Common myeloid progenitor, CD34-positive (primary cell): ENCODE measurements at regions not wholly inside any gene's neighbourhood (a gene's known extent, or its start where the extent isn't known, plus 50 kb on each side); places are given as distances from the start of the nearest gene placed in this dataset.

Experiments
- CTCF ChIA-PET: fragments of 350-600 bp; sonication (Branson Sonifier 250); formaldehyde crosslinking; loops from one replicate; lab custom pipeline; 2021; ENCODE audit warnings: antibody characterized with exemption; lab: Charles Lee
- POLR2A ChIA-PET: fragments of 350-600 bp; sonication (Branson Sonifier 250); formaldehyde crosslinking; loops from one replicate; lab custom pipeline; 2021; ENCODE audit warnings: antibody characterized with exemption; lab: Charles Lee
- DNase-seq, 3 donors: peaks; one replicate each; pipeline versions ENCODE4 v3.0.0 to v3.0.0-alpha.2; 2013
- H3K27ac ChIP-seq, 2 experiments: 1 replicate in 1 of 2; 2 replicates in 1 of 2; pipeline ENCODE4 v1.7.0; 2013; ENCODE audit warnings: inconsistent platforms in 2 of 2, low read length in 2 of 2, mild to moderate bottlenecking in 2 of 2, low read depth in 1 of 2, moderate library complexity in 1 of 2; ENCODE audit not compliant: severe bottlenecking in 2 of 2, insufficient read depth in 1 of 2, poor library complexity in 1 of 2
- H3K27me3 ChIP-seq, 5 experiments: replicated peaks in 2 of 5; 1 replicate in 3 of 5; 2 replicates in 2 of 5; pipeline versions ENCODE4 v1.6.1 to v1.7.0; 2013; ENCODE audit warnings: low read length in 4 of 5, mild to moderate bottlenecking in 2 of 5, moderate library complexity in 2 of 5, inconsistent platforms in 1 of 5; ENCODE audit not compliant: insufficient read depth in 5 of 5, control insufficient read depth in 4 of 5
- H3K36me3 ChIP-seq, 4 experiments: 1 replicate in 2 of 4; 2 replicates in 2 of 4; pipeline versions ENCODE4 v1.6.1 to v1.7.0; 2013; ENCODE audit warnings: low read length in 3 of 4, control low read depth in 1 of 4, mild to moderate bottlenecking in 1 of 4; ENCODE audit not compliant: control insufficient read depth in 4 of 4, insufficient read depth in 4 of 4
- H3K4me1 ChIP-seq, 4 experiments: 1 replicate in 3 of 4; 2 replicates in 1 of 4; pipeline versions ENCODE4 v1.6.1 to v1.7.1; 2013; ENCODE audit warnings: low read length in 3 of 4, mild to moderate bottlenecking in 3 of 4, control low read depth in 1 of 4, inconsistent platforms in 1 of 4, moderate library complexity in 1 of 4; ENCODE audit not compliant: control insufficient read depth in 4 of 4, insufficient read depth in 4 of 4; ENCODE audit errors: control extremely low read depth in 1 of 4
- H3K4me3 ChIP-seq, 7 experiments: 1 replicate in 4 of 7; 2 replicates in 3 of 7; pipeline versions ENCODE4 v1.5.1 to v1.7.0; 2013; ENCODE audit warnings: mild to moderate bottlenecking in 7 of 7, low read length in 6 of 7, moderate library complexity in 6 of 7, inconsistent platforms in 2 of 7, low read depth in 2 of 7, control low read depth in 1 of 7; ENCODE audit not compliant: insufficient read depth in 4 of 7, control insufficient read depth in 1 of 7; ENCODE audit errors: extremely low read depth in 1 of 7
- H3K9me3 ChIP-seq, 5 experiments: 1 replicate in 4 of 5; 2 replicates in 1 of 5; pipeline versions ENCODE4 v1.6.1 to v1.7.1; 2013; ENCODE audit warnings: low read length in 4 of 5, mild to moderate bottlenecking in 2 of 5, inconsistent platforms in 1 of 5, low read depth in 1 of 5, moderate library complexity in 1 of 5; ENCODE audit not compliant: control insufficient read depth in 4 of 5, insufficient read depth in 2 of 5; ENCODE audit errors: control extremely low read depth in 1 of 5
- WGBS: methylation state at CpG from one replicate; pipeline ENCODE4 v1.1.5; 2013; ENCODE audit not compliant: insufficient coverage; 5-methylcytosine and 5-hydroxymethylcytosine counted together

DNA sequence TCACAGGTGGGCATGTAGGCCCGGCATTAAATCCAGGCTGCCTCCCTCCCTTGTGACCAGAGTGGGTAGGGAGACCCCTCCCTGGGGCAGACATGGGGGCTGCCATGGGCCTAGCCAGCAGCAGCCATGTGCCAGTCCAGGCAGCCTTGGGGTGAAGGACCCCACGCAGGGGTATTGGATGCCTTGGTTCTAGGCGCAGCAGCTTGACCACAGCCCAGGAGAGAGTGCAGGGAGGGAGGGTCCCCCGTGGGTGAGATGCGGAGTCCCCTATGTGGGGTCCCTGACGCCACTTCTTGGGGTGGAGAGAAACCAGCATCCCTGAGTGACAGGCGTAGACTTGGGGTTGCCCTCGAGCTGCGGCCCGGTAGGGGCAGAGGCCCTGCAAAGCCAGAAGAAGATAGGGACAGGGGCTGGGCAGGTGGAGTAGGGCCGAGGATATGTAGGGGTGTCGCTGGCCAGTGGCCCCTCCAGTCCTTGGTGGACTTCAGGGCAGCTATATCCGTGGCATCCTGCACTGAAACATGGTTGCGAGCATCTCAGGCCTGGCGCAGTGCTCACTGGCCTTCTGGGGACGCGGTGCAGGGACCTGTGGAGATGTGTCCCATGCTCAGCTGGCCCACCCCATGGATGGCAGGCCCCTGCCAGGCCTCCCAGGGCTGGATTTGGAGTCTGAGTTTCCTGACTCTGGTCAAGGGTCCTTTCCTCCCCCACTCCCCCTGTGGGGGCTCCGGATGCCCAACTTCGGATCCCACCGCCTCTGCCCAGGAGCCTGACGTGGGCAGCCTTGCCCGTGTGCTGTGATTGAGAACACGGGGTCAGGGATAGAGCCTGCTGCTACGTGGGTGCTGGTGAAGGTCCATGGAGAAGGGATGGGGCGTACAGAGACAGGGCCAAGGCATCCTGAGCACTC, 1179.8 kb downstream of the BRD1 start:
- Histone ChIP-seq H3K36me3 (no peaks in the 10 kb centered on the region), H3K9me3 (no peaks in the 10 kb centered on the region), H3K4me1 (peaks cover 0 to 10% (median 5%) of the 10 kb centered on the region in 4 experiments), H3K27me3 (no peaks in the 10 kb centered on the region), H3K27ac (no peak overlapping the region), H3K4me3 (no peak overlapping the region)
- 92% methylated on average over 14 of the region's 25 CpGs for WGBS
- POLR2A ChIA-PET: no interaction called here
- CTCF ChIA-PET: no interaction called here
- no peak for DNase-seq

DNA sequence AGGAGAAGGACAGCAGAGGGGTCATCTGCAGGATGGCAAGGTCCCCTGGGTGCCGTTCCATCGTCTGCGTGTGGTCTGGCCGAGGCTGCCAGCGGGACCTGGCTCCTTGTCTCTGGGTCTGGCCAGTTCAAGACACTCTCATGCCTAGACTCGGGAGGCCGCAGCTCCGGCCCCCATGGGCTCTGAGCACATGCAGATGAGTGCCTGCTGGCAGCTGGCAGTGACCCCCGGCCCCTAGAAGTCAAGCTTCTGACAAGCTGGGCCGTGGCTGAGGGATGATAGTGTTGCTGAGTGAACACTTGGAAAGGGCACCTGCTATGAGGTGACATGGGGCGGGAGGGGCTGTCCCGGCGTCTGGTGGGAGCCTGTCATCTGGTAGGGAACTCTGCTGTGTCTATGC, 1180.6 kb downstream of the BRD1 start:
- Histone ChIP-seq H3K4me3 (no peak overlapping the region), H3K36me3 (no peaks in the 10 kb centered on the region), H3K9me3 (no peaks in the 10 kb centered on the region), H3K27ac (no peak overlapping the region), H3K27me3 (no peaks in the 10 kb centered on the region), H3K4me1 (peaks cover 0 to 10% (median 5%) of the 10 kb centered on the region in 4 experiments)
- 94% methylated on average over 12 of the region's 13 CpGs for WGBS
- POLR2A ChIA-PET: no interaction called here
- DNase-seq: no peak
- CTCF ChIA-PET: no interaction called here

GRCh38 chr22:48646216-48646925, 1181.3 kb downstream of the BRD1 start:
- no peak overlapping the region for H3K4me3 ChIP-seq
- no peak for DNase-seq
- H3K36me3 ChIP-seq: no peaks in the 10 kb centered on the region
- peaks cover 0 to 10% (median 5%) of the 10 kb centered on the region in 4 experiments for H3K4me1 ChIP-seq
- no peaks in the 10 kb centered on the region for H3K27me3 ChIP-seq
- H3K9me3 ChIP-seq: no peaks in the 10 kb centered on the region
- 97% methylated on average over 37 of the region's 42 CpGs for WGBS
- CTCF ChIA-PET: no interaction called here
- H3K27ac ChIP-seq: no peak overlapping the region
- POLR2A ChIA-PET: no interaction called here

GRCh38 chr22:48645766-48646165, 1181.9 kb downstream of the BRD1 start:
- no peaks in the 10 kb centered on the region for H3K27me3 ChIP-seq
- no peak for DNase-seq
- H3K4me1 ChIP-seq: peaks cover 0 to 10% (median 5%) of the 10 kb centered on the region in 4 experiments
- no peaks in the 10 kb centered on the region for H3K36me3 ChIP-seq
- 92% methylated on average over 16 of the region's 16 CpGs for WGBS
- ChIA-PET POLR2A (no interaction called here), CTCF (no interaction called here)
- H3K4me3 ChIP-seq: no peak overlapping the region
- no peaks in the 10 kb centered on the region for H3K9me3 ChIP-seq
- no peak overlapping the region for H3K27ac ChIP-seq

GRCh38 chr22:48644997-48645396, 1182.7 kb downstream of the BRD1 start:
- Histone ChIP-seq H3K36me3 (no peaks in the 10 kb centered on the region), H3K4me3 (no peak overlapping the region), H3K4me1 (peaks cover 0 to 10% (median 5%) of the 10 kb centered on the region in 4 experiments), H3K27ac (no peak overlapping the region), H3K27me3 (no peaks in the 10 kb centered on the region), H3K9me3 (no peaks in the 10 kb centered on the region)
- ChIA-PET CTCF (interaction anchor here (1.0 kb wide), 1 partner anchor 18 kb away, joined by 5 read pairs; no protein-coding TSS in a partner anchor), POLR2A (no interaction called here)
- no peak for DNase-seq
- WGBS: 93% methylated on average over 6 of the region's 6 CpGs

DNA sequence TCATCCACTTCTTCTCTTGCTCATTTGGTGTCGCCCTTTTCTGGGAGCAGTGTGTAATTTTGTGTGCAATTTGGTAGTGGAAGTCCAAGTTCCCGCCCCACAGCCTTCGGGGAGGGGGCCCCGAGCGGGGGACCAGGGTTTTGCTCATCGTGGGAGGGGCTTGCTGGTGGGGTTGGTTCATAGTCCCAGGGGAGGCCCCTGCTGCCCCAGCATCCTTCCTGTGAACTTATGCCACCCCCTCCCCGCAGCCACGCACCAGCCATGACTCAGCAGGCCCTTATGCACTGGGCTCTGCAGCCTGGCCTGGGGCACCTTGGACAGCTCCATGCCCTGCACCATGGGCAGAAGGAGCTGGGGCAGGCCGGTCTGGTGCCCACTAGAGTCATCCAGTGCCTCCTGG, 1183.6 kb downstream of the BRD1 start:
- WGBS: 64% methylated on average over 1 of the region's 9 CpGs
- peak; percentile 33 to 76 (median 72) for DNase-seq
- Histone ChIP-seq H3K27ac (no peak overlapping the region), H3K27me3 (no peaks in the 10 kb centered on the region), H3K36me3 (no peaks in the 10 kb centered on the region), H3K4me1 (peaks cover 0 to 10% (median 5%) of the 10 kb centered on the region in 4 experiments), H3K4me3 (no peak overlapping the region), H3K9me3 (no peaks in the 10 kb centered on the region)
- CTCF ChIA-PET: interaction anchor here (1.0 kb wide), 1 partner anchor 19 kb away, joined by 5 read pairs; no protein-coding TSS in a partner anchor
- POLR2A ChIA-PET: no interaction called here
